T-helper 17 cell (primary cell): ENCODE measurements at regions not wholly inside any gene's neighbourhood (a gene's known extent, or its start where the extent isn't known, plus 50 kb on each side); places are given as distances from the start of the nearest gene placed in this dataset.

Source experiments
- ATAC-seq: fragments of 150-1000 bp; cut with Tn5 transposase; 2 replicates; pipeline ENCODE4 v1.10.0; 2021; ENCODE audit warnings: mild to moderate bottlenecking, moderate library complexity
- DNase-seq, 3 donors: peaks; one replicate each; pipeline versions ENCODE4 v3.0.0 to v3.0.0-alpha.2; 2020 to 2021
- H3K9me3 ChIP-seq: one replicate; pipeline ENCODE4 v1.7.0; 2013; ENCODE audit warnings: low read length, mild to moderate bottlenecking; ENCODE audit not compliant: control insufficient read depth, poor library complexity, severe bottlenecking
- H3K27ac Mint-ChIP-seq: one replicate; pipeline ENCODE4 v1.8.0; 2022; ENCODE audit warnings: mild to moderate bottlenecking, moderate library complexity, mixed read lengths
- H3K27me3 Mint-ChIP-seq: one replicate; pipeline ENCODE4 v1.8.0; 2022; ENCODE audit warnings: mixed read lengths
- H3K36me3 Mint-ChIP-seq: one replicate; pipeline ENCODE4 v1.8.0; 2022; ENCODE audit warnings: low read depth, mixed read lengths
- H3K4me1 Mint-ChIP-seq: one replicate; pipeline ENCODE4 v1.8.0; 2022; ENCODE audit warnings: mild to moderate bottlenecking, mixed read lengths
- H3K4me3 Mint-ChIP-seq: one replicate; pipeline ENCODE4 v1.8.0; 2022; ENCODE audit warnings: mild to moderate bottlenecking, moderate library complexity, mixed read lengths

- H3K4me1 Mint-ChIP-seq: no peaks in the 10 kb centered on the region
- H3K9me3 ChIP-seq: no peaks in the 10 kb centered on the region
- H3K27me3 Mint-ChIP-seq: no peaks in the 10 kb centered on the region
- DNase-seq: no peak
- no peak overlapping the region for H3K27ac Mint-ChIP-seq
- no peak for ATAC-seq
- H3K36me3 Mint-ChIP-seq: no peaks in the 10 kb centered on the region
- H3K4me3 Mint-ChIP-seq: no peak overlapping the region
Measured at GRCh38 chr16:64892835-64893785, 228.8 kb downstream of the CDH11 start.

- H3K4me3 Mint-ChIP-seq: no peak overlapping the region
Measured at GRCh38 chr16:64889446-64889845, 232.4 kb downstream of the CDH11 start.

GRCh38 chr16:64887651-64888050 lies 234.2 kb downstream of the CDH11 start:
- DNase-seq (no peak), ATAC-seq (no peak)
- H3K4me3 Mint-ChIP-seq: no peak overlapping the region
- no peak overlapping the region for H3K27ac Mint-ChIP-seq
- no peaks in the 10 kb centered on the region for H3K4me1 Mint-ChIP-seq
- H3K27me3 Mint-ChIP-seq: no peaks in the 10 kb centered on the region
- H3K36me3 Mint-ChIP-seq: no peaks in the 10 kb centered on the region
- no peaks in the 10 kb centered on the region for H3K9me3 ChIP-seq

More at GRCh38 chr16:64889446-64889845, 232.4 kb downstream of the CDH11 start:
- no peaks in the 10 kb centered on the region for H3K9me3 ChIP-seq
- Mint-ChIP-seq H3K27me3 (no peaks in the 10 kb centered on the region), H3K36me3 (no peaks in the 10 kb centered on the region), H3K27ac (no peak overlapping the region), H3K4me1 (no peaks in the 10 kb centered on the region)
- no peak for ATAC-seq
- no peak for DNase-seq

- Mint-ChIP-seq H3K27ac (no peak overlapping the region), H3K36me3 (no peaks in the 10 kb centered on the region), H3K4me3 (no peak overlapping the region), H3K27me3 (no peaks in the 10 kb centered on the region), H3K4me1 (no peaks in the 10 kb centered on the region)
- ATAC-seq (no peak), DNase-seq (no peak)
- no peaks in the 10 kb centered on the region for H3K9me3 ChIP-seq
Measured at GRCh38 chr16:64882078-64882784, 239.6 kb downstream of the CDH11 start.

GRCh38 chr16:64880994-64881393 lies 240.9 kb downstream of the CDH11 start:
- no peak overlapping the region for H3K4me3 Mint-ChIP-seq
- no peak overlapping the region for H3K27ac Mint-ChIP-seq
- no peaks in the 10 kb centered on the region for H3K4me1 Mint-ChIP-seq
- H3K27me3 Mint-ChIP-seq: no peaks in the 10 kb centered on the region
- no peaks in the 10 kb centered on the region for H3K36me3 Mint-ChIP-seq
- no peak for DNase-seq
- ATAC-seq: no peak
- no peaks in the 10 kb centered on the region for H3K9me3 ChIP-seq

GRCh38 chr16:64880006-64880405 lies 241.9 kb downstream of the CDH11 start:
- Mint-ChIP-seq H3K4me1 (no peaks in the 10 kb centered on the region), H3K27me3 (no peaks in the 10 kb centered on the region), H3K4me3 (no peak overlapping the region), H3K27ac (no peak overlapping the region), H3K36me3 (no peaks in the 10 kb centered on the region)
- DNase-seq: no peak
- H3K9me3 ChIP-seq: no peaks in the 10 kb centered on the region
- no peak for ATAC-seq

- no peak for ATAC-seq
- no peaks in the 10 kb centered on the region for H3K36me3 Mint-ChIP-seq
- H3K4me1 Mint-ChIP-seq: no peaks in the 10 kb centered on the region
- no peaks in the 10 kb centered on the region for H3K27me3 Mint-ChIP-seq
- no peak for DNase-seq
- H3K27ac Mint-ChIP-seq: no peak overlapping the region
- H3K9me3 ChIP-seq: no peaks in the 10 kb centered on the region
- H3K4me3 Mint-ChIP-seq: no peak overlapping the region
Measured at GRCh38 chr16:64878940-64879339, 242.9 kb downstream of the CDH11 start.

GRCh38 chr16:64872101-64872500 lies 249.8 kb downstream of the CDH11 start:
- Mint-ChIP-seq H3K4me3 (no peak overlapping the region), H3K4me1 (no peaks in the 10 kb centered on the region), H3K27me3 (no peaks in the 10 kb centered on the region), H3K36me3 (no peaks in the 10 kb centered on the region), H3K27ac (no peak overlapping the region)
- no peaks in the 10 kb centered on the region for H3K9me3 ChIP-seq
- DNase-seq (no peak), ATAC-seq (no peak)

GRCh38 chr16:64870859-64871258 lies 251.0 kb downstream of the CDH11 start:
- Mint-ChIP-seq H3K36me3 (no peaks in the 10 kb centered on the region), H3K27ac (no peak overlapping the region), H3K27me3 (no peaks in the 10 kb centered on the region), H3K4me3 (no peak overlapping the region), H3K4me1 (no peaks in the 10 kb centered on the region)
- ATAC-seq (no peak), DNase-seq (no peak)
- H3K9me3 ChIP-seq: no peaks in the 10 kb centered on the region

- Mint-ChIP-seq H3K36me3 (no peaks in the 10 kb centered on the region), H3K27me3 (no peaks in the 10 kb centered on the region), H3K27ac (no peak overlapping the region), H3K4me3 (no peak overlapping the region), H3K4me1 (no peaks in the 10 kb centered on the region)
- H3K9me3 ChIP-seq: no peaks in the 10 kb centered on the region
- ATAC-seq (no peak), DNase-seq (no peak)
Measured at GRCh38 chr16:64869781-64870180, 252.1 kb downstream of the CDH11 start.

GRCh38 chr16:64866021-64866420 lies 255.8 kb downstream of the CDH11 start:
- Mint-ChIP-seq H3K4me1 (no peaks in the 10 kb centered on the region), H3K36me3 (no peaks in the 10 kb centered on the region), H3K27me3 (no peaks in the 10 kb centered on the region), H3K4me3 (no peak overlapping the region), H3K27ac (no peak overlapping the region)
- H3K9me3 ChIP-seq: no peaks in the 10 kb centered on the region
- DNase-seq: no peak
- no peak for ATAC-seq

- H3K4me3 Mint-ChIP-seq: no peak overlapping the region
- H3K27me3 Mint-ChIP-seq: no peaks in the 10 kb centered on the region
- no peaks in the 10 kb centered on the region for H3K4me1 Mint-ChIP-seq
- no peak overlapping the region for H3K27ac Mint-ChIP-seq
- no peaks in the 10 kb centered on the region for H3K36me3 Mint-ChIP-seq
- H3K9me3 ChIP-seq: no peaks in the 10 kb centered on the region
- ATAC-seq (no peak), DNase-seq (no peak)
Measured at GRCh38 chr16:64865069-64865696, 256.7 kb downstream of the CDH11 start.

GRCh38 chr16:64864232-64864809 lies 257.5 kb downstream of the CDH11 start:
- Mint-ChIP-seq H3K4me1 (no peaks in the 10 kb centered on the region), H3K27me3 (no peaks in the 10 kb centered on the region), H3K4me3 (no peak overlapping the region), H3K27ac (no peak overlapping the region), H3K36me3 (no peaks in the 10 kb centered on the region)
- H3K9me3 ChIP-seq: no peaks in the 10 kb centered on the region
- DNase-seq (no peak), ATAC-seq (no peak)
